IMR-90 (cell line): ENCODE measurements at regions not wholly inside any gene's neighbourhood (a gene's known extent, or its start where the extent isn't known, plus 50 kb on each side); places are given as distances from the start of the nearest gene placed in this dataset.

Source experiments
- ATAC-seq: fragments of 200-7000 bp; cut with Tn5 transposase; 2 replicates; pipeline ENCODE4 v1.9.1; 2020; ENCODE audit warnings: low read depth, mild to moderate bottlenecking, moderate library complexity
- BruUV-seq: library from RNA; stranded (reverse); fragments of 400-500 nt; replicated peaks from 2 replicates; lab custom pipeline; 2021; lab: Mats Ljungman, UMichigan
- CTCF ChIA-PET: fragments of 300-600 bp; formaldehyde crosslinking; extraction: SDS; loops from one replicate; lab custom pipeline; 2021; ENCODE audit warnings: antibody characterized with exemption; lab: Yijun Ruan, JAX
- POLR2A ChIA-PET: fragments of 300-600 bp; sonication (Branson Sonifier 250); formaldehyde crosslinking; loops from one replicate; lab custom pipeline; 2022; ENCODE audit warnings: antibody characterized with exemption; ENCODE audit not compliant: unreplicated experiment; lab: Charles Lee
- DNase-seq: peaks from one replicate; pipeline ENCODE4 v3.0.0; 2013
- H2AFZ ChIP-seq: replicated peaks from 2 replicates; pipeline ENCODE3; 2013; ENCODE audit warnings: low read length, mild to moderate bottlenecking; ENCODE audit not compliant: poor library complexity
- H2AK5ac ChIP-seq: 2 replicates; pipeline ENCODE4 v1.6.1; 2013; ENCODE audit warnings: low read depth, low read length, inconsistent platforms
- H2AK9ac ChIP-seq: replicated peaks from 2 replicates; pipeline ENCODE3; 2013; ENCODE audit warnings: mild to moderate bottlenecking, low read depth, low read length, moderate library complexity; ENCODE audit not compliant: poor library complexity
- H2BK120ac ChIP-seq: 2 replicates; pipeline ENCODE4 v1.6.1; 2013; ENCODE audit warnings: low read depth, low read length, inconsistent platforms
- H2BK15ac ChIP-seq: 3 replicates; pipeline ENCODE4 v1.6.1; 2013; ENCODE audit warnings: low read depth, low read length, inconsistent platforms
- H2BK20ac ChIP-seq: 2 replicates; pipeline ENCODE4 v1.6.1; 2013; ENCODE audit warnings: low read depth, mild to moderate bottlenecking, inconsistent platforms, low read length, moderate library complexity
- H2BK5ac ChIP-seq: 2 replicates; pipeline ENCODE4 v1.6.1; 2013; ENCODE audit warnings: mild to moderate bottlenecking, low read depth, low read length, inconsistent platforms; ENCODE audit not compliant: poor library complexity, severe bottlenecking
- H3K14ac ChIP-seq: replicated peaks from 2 replicates; pipeline ENCODE4 v1.6.1; 2013; ENCODE audit warnings: low read depth, low read length, inconsistent platforms
- H3K18ac ChIP-seq: 2 replicates; pipeline ENCODE4 v1.6.1; 2013; ENCODE audit warnings: low read depth, low read length, control low read depth
- H3K23ac ChIP-seq: 2 replicates; pipeline ENCODE4 v1.6.1; 2013; ENCODE audit warnings: low read depth, low read length, inconsistent platforms
- H3K27ac ChIP-seq: 2 replicates; pipeline ENCODE4 v1.5.1; 2013; ENCODE audit warnings: mild to moderate bottlenecking, control low read depth, low read length; ENCODE audit not compliant: insufficient read depth
- H3K27me3 ChIP-seq: 2 replicates; pipeline ENCODE4 v1.6.1; 2013; ENCODE audit warnings: low read length; ENCODE audit not compliant: control insufficient read depth, insufficient read depth
- H3K36me3 ChIP-seq: 2 replicates; pipeline ENCODE4 v1.6.1; 2013; ENCODE audit warnings: low read length, mixed read lengths; ENCODE audit not compliant: control insufficient read depth, insufficient read depth
- H3K4ac ChIP-seq: 2 replicates; pipeline ENCODE4 v1.6.1; 2013; ENCODE audit warnings: low read depth, low read length, inconsistent platforms
- H3K4me1 ChIP-seq: 2 replicates; pipeline ENCODE4 v1.6.1; 2013; ENCODE audit warnings: low read length, mixed read lengths; ENCODE audit not compliant: control insufficient read depth, insufficient read depth
- H3K4me2 ChIP-seq: 2 replicates; pipeline ENCODE4 v1.6.1; 2013; ENCODE audit warnings: low read depth, mild to moderate bottlenecking, control low read depth, low read length, moderate library complexity
- H3K4me3 ChIP-seq: 2 replicates; pipeline ENCODE4 v1.5.1; 2013; ENCODE audit warnings: low read depth, mild to moderate bottlenecking, control low read depth, low read length, moderate library complexity; ENCODE audit not compliant: insufficient read depth
- H3K56ac ChIP-seq: 2 replicates; pipeline ENCODE4 v1.6.1; 2013; ENCODE audit warnings: low read length, inconsistent platforms; ENCODE audit not compliant: insufficient read depth; ENCODE audit errors: extremely low read depth
- H3K79me1 ChIP-seq, 2 experiments: 2 replicates each; pipeline ENCODE4 v1.6.1; 2013; ENCODE audit warnings: low read length in 2 of 2, inconsistent platforms in 1 of 2, low read depth in 1 of 2
- H3K9ac ChIP-seq: 2 replicates; pipeline ENCODE4 v1.6.1; 2013; ENCODE audit warnings: low read depth, low read length, control low read depth
- H3K9me1 ChIP-seq: 2 replicates; pipeline ENCODE4 v1.6.1; 2013; ENCODE audit warnings: low read length, inconsistent platforms; ENCODE audit not compliant: insufficient read depth
- H3K9me3 ChIP-seq: 2 replicates; pipeline ENCODE4 v1.6.1; 2013; ENCODE audit warnings: low read length; ENCODE audit not compliant: control insufficient read depth, insufficient read depth
- H4K20me1 ChIP-seq: 2 replicates; pipeline ENCODE4 v1.6.1; 2013; ENCODE audit warnings: low read length, inconsistent platforms; ENCODE audit not compliant: insufficient read depth
- H4K5ac ChIP-seq: 2 replicates; pipeline ENCODE4 v1.6.1; 2013; ENCODE audit warnings: mild to moderate bottlenecking, low read depth, low read length, control low read depth
- H4K8ac ChIP-seq, 2 experiments: 2 replicates each; pipeline ENCODE4 v1.6.1; 2013; ENCODE audit warnings: low read depth in 2 of 2, low read length in 2 of 2, control low read depth in 1 of 2, inconsistent platforms in 1 of 2
- H4K91ac ChIP-seq: 2 replicates; pipeline ENCODE4 v1.6.1; 2013; ENCODE audit warnings: low read depth, low read length, inconsistent platforms; ENCODE audit not compliant: insufficient read depth
- WGBS, 2 experiments: methylation state at CpG; one replicate each; pipeline versions ENCODE4 v1.1.5 to v1.1.7; 2013; ENCODE audit warnings: missing lambda C conversion rate in 2 of 2; ENCODE audit not compliant: insufficient read length in 1 of 2; ENCODE audit errors: extremely low coverage in 2 of 2; 5-methylcytosine and 5-hydroxymethylcytosine counted together
- dilution Hi-C: fragments of 300-500 bp; cut with HindIII; formaldehyde crosslinking; loops from one replicate; pipeline ENCODE4 v1.14.3; 2018; ENCODE audit warnings: low sequenced_read_pairs; ENCODE audit not compliant: unreplicated experiment
- in situ Hi-C: fragments of 300-500 bp; cut with MboI; formaldehyde crosslinking; loops from 3 replicates; pipeline ENCODE4 v1.14.3; 2019; ENCODE audit warnings: low sequenced_read_pairs, inconsistent platforms, mixed read lengths
- intact Hi-C: fragments of 100-400 bp; cut with micrococcal nuclease; formaldehyde crosslinking; loops from 2 replicates; pipeline ENCODE4 v1.10.0; 2022
- TF ChIP-seq, protein P1 (sequence below): conservative IDR thresholded peaks from 2 replicates; pipeline ENCODE4 v1.5.1; 2012; ENCODE audit warnings: mild to moderate bottlenecking, low read depth, low read length, improper control_type of control experiment
- TF ChIP-seq, protein P2 (sequence below): fragments of 150-350 bp; IDR thresholded peaks from 2 replicates; pipeline ENCODE4 v1.6.1; 2017; ENCODE audit warnings: mild to moderate bottlenecking, antibody characterized with exemption, low read length, low read depth

DNA sequence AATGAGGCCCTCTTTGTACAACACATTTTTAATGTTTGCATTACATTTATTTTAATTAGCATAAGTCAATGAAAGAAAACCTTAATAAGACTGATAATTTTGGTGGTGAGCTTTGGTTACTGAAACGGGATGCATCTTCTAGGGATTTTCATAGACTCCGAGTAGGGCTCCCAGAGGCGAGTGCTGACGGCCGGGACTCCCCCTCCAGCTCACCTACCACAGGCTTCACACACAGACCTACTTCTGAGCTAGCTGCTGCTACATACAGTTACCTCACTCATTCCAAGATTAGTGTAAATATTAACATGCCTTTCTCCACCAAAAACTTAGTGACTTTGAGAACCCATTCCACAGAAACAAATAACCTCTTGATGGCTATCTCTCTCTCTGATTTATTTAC lies 271.1 kb downstream of the GALR1 start:
- intact Hi-C loops: no loop called here
- H2BK5ac ChIP-seq: no peak overlapping the region
- DNase-seq: no peak
- BruUV-seq: no TSS peak
- H3K79me1 ChIP-seq: no peaks in the 10 kb centered on the region
- H3K56ac ChIP-seq: no peak overlapping the region
- H3K4ac ChIP-seq: no peak overlapping the region
- no peak for ATAC-seq
- H3K4me2 ChIP-seq: no peak overlapping the region
- no peak overlapping the region for H2AFZ ChIP-seq
- H3K9ac ChIP-seq: no peak overlapping the region
- dilution Hi-C loops: no loop called here
- H4K91ac ChIP-seq: no peak overlapping the region
- H2AK9ac ChIP-seq: no peak overlapping the region
- no peak overlapping the region for H3K27ac ChIP-seq
- H3K9me3 ChIP-seq: peaks cover 22% of the 10 kb centered on the region
- TF ChIP-seq, protein P1, sequence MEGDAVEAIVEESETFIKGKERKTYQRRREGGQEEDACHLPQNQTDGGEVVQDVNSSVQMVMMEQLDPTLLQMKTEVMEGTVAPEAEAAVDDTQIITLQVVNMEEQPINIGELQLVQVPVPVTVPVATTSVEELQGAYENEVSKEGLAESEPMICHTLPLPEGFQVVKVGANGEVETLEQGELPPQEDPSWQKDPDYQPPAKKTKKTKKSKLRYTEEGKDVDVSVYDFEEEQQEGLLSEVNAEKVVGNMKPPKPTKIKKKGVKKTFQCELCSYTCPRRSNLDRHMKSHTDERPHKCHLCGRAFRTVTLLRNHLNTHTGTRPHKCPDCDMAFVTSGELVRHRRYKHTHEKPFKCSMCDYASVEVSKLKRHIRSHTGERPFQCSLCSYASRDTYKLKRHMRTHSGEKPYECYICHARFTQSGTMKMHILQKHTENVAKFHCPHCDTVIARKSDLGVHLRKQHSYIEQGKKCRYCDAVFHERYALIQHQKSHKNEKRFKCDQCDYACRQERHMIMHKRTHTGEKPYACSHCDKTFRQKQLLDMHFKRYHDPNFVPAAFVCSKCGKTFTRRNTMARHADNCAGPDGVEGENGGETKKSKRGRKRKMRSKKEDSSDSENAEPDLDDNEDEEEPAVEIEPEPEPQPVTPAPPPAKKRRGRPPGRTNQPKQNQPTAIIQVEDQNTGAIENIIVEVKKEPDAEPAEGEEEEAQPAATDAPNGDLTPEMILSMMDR: no peak
- TF ChIP-seq, protein P2, sequence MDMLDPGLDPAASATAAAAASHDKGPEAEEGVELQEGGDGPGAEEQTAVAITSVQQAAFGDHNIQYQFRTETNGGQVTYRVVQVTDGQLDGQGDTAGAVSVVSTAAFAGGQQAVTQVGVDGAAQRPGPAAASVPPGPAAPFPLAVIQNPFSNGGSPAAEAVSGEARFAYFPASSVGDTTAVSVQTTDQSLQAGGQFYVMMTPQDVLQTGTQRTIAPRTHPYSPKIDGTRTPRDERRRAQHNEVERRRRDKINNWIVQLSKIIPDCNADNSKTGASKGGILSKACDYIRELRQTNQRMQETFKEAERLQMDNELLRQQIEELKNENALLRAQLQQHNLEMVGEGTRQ: no peak
- CTCF ChIA-PET: no interaction called here
- no peak overlapping the region for H2BK120ac ChIP-seq
- H3K27me3 ChIP-seq: no peaks in the 10 kb centered on the region
- no peak overlapping the region for H2AK5ac ChIP-seq
- H2BK15ac ChIP-seq: no peak overlapping the region
- no peak overlapping the region for H2BK20ac ChIP-seq
- WGBS, 2 experiments: no CpG with 5 or more reads among the region's 5 CpGs
- POLR2A ChIA-PET: no interaction called here
- in situ Hi-C loops: no loop called here
- H3K4me3 ChIP-seq: no peak overlapping the region
- no peak overlapping the region for H4K5ac ChIP-seq
- H4K8ac ChIP-seq: no peak overlapping the region
- no peak overlapping the region for H3K18ac ChIP-seq
- H3K36me3 ChIP-seq: no peaks in the 10 kb centered on the region
- H3K4me1 ChIP-seq: no peaks in the 10 kb centered on the region
- H3K23ac ChIP-seq: no peak overlapping the region
- H4K20me1 ChIP-seq: no peaks in the 10 kb centered on the region
- H3K9me1 ChIP-seq: no peaks in the 10 kb centered on the region
- no peak overlapping the region for H3K14ac ChIP-seq
